GM12891 (cell line): ENCODE measurements at regions not wholly inside any gene's neighbourhood (a gene's known extent, or its start where the extent isn't known, plus 50 kb on each side); places are given as distances from the start of the nearest gene placed in this dataset.

Experiments
- POLR2A ChIP-seq: IDR thresholded peaks from 2 replicates; pipeline ENCODE4 v1.6.1; 2011; ENCODE audit warnings: low read depth, low read length, control low read depth
- POLR2AphosphoS5 ChIP-seq: IDR thresholded peaks from 2 replicates; pipeline ENCODE4 v1.6.1; 2011; ENCODE audit warnings: low read depth, low read length, control low read depth
- SPI1 ChIP-seq: IDR thresholded peaks from 2 replicates; pipeline ENCODE4 v1.6.1; 2011; ENCODE audit warnings: low read depth, low read length, control low read depth

DNA sequence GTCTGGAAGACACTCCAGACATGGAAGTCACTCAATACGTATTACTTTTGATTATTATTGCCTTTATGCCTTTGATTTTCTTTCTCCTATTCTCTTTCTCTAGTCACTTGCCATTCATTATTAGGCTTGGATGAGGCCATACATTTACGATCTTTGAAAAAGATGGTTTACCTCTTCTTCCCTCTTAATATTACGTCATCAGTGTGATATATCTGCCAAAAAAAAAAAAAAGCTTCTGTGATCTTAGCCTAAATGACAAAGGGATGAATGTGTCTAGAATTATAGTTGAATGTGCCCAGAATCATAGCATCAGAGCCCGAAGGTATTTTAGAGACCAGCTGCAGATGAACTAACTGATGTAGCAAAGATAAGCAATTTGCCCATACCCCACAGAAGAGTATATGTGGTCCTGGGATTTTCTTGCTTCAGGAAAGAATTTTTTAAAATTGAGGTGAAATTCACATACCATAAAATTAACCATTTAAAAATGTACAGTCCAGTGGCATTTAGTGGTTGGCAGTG, 73.9 kb downstream of the HHEX start:
- TF ChIP-seq SPI1 = no peak
- TF ChIP-seq POLR2AphosphoS5 = no peak
- TF ChIP-seq POLR2A = no peak
